RWPE1 (cell line): ENCODE measurements at regions not wholly inside any gene's neighbourhood (a gene's known extent, or its start where the extent isn't known, plus 50 kb on each side); places are given as distances from the start of the nearest gene placed in this dataset.

ENCODE experiments used
- CTCF ChIA-PET: fragments of 350-600 bp; sonication (Branson Sonifier 250); formaldehyde crosslinking; extraction: SDS; loops from one replicate; lab custom pipeline; 2021; lab: Yijun Ruan, JAX
- POLR2A ChIA-PET: fragments of 400-600 bp; formaldehyde crosslinking; extraction: SDS; loops from one replicate; lab custom pipeline; 2020; ENCODE audit warnings: antibody characterized with exemption; ENCODE audit not compliant: low non-redundant PET; lab: Yijun Ruan, JAX
- DNase-seq: peaks from one replicate; pipeline ENCODE4 v3.0.0; 2012; ENCODE audit warnings: low spot score
- H3K27ac ChIP-seq: fragments of 450-650 bp; 2 replicates; pipeline ENCODE4 v1.5.1; 2017
- TF ChIP-seq, protein P1 (sequence below): fragments of 450-650 bp; conservative IDR thresholded peaks from 2 replicates; pipeline ENCODE4 v1.5.1; 2017; ENCODE audit warnings: low read depth, mild to moderate bottlenecking

DNA sequence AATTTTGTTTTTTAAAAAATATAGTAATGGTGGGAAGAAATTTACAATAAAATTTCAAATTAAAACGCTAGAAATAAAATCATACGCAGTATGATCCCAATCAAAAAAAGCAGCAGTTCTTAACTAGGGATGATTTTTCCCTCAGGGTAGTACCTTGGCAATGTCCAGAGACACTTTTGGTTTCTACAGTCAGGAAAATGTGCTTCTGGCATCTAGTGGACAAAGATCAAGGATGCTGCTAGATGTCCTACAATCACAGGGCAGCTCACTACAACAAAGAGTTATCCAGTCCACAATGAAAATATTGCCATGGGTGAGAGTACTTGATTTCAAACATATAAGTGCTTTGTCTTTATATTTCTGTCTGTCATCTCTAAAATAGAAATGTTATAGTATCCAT lies 400.2 kb upstream of the SGCD start:
- H3K27ac ChIP-seq, result no peak overlapping the region
- TF ChIP-seq, protein P1, sequence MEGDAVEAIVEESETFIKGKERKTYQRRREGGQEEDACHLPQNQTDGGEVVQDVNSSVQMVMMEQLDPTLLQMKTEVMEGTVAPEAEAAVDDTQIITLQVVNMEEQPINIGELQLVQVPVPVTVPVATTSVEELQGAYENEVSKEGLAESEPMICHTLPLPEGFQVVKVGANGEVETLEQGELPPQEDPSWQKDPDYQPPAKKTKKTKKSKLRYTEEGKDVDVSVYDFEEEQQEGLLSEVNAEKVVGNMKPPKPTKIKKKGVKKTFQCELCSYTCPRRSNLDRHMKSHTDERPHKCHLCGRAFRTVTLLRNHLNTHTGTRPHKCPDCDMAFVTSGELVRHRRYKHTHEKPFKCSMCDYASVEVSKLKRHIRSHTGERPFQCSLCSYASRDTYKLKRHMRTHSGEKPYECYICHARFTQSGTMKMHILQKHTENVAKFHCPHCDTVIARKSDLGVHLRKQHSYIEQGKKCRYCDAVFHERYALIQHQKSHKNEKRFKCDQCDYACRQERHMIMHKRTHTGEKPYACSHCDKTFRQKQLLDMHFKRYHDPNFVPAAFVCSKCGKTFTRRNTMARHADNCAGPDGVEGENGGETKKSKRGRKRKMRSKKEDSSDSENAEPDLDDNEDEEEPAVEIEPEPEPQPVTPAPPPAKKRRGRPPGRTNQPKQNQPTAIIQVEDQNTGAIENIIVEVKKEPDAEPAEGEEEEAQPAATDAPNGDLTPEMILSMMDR, result no peak
- ChIA-PET POLR2A (no interaction called here), CTCF (no interaction called here)
- DNase-seq, result no peak

- TF ChIP-seq, protein P1, result no peak
- ChIA-PET POLR2A (no interaction called here), CTCF (no interaction called here)
- no peak overlapping the region for H3K27ac ChIP-seq
- DNase-seq, result no peak
Observed at GRCh38 chr5:155929112-155929511, 397.9 kb upstream of the SGCD start.

- ChIA-PET CTCF (no interaction called here), POLR2A (no interaction called here)
- TF ChIP-seq, protein P1, result no peak
- H3K27ac ChIP-seq, result no peak overlapping the region
- DNase-seq, result no peak
Observed at GRCh38 chr5:155934964-155935363, 392.0 kb upstream of the SGCD start.

GRCh38 chr5:155935723-155936122 lies 391.2 kb upstream of the SGCD start:
- no peak overlapping the region for H3K27ac ChIP-seq
- CTCF ChIA-PET, result no interaction called here
- no peak for DNase-seq
- POLR2A ChIA-PET, result no interaction called here
- TF ChIP-seq, protein P1, result no peak

GRCh38 chr5:155936520-155937406 lies 390.2 kb upstream of the SGCD start:
- DNase-seq, result no peak
- ChIA-PET CTCF (no interaction called here), POLR2A (no interaction called here)
- TF ChIP-seq, protein P1, result no peak
- no peak overlapping the region for H3K27ac ChIP-seq

DNA sequence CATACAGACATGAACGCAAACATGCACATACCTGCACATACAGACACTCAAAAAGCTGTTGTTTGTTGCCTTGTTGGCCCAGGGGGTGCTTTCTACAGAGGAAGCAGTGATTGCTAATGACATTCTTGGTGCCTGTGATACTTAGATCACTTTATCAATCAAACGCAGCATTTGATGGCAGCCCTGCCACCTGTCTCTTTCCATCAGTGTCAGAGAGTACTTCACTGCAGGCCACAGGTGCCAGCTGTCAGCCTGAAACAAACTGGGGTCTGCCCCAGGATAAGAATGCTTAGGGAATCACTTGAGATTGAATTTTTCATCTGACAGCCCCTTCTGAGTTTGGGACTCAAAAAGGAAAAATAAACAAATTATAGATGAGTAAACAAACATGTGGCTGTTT lies 388.9 kb upstream of the SGCD start:
- TF ChIP-seq, protein P1, result no peak
- CTCF ChIA-PET, result no interaction called here
- POLR2A ChIA-PET, result no interaction called here

More for the DNA sequence above, 388.9 kb upstream of the SGCD start:
- no peak overlapping the region for H3K27ac ChIP-seq
- no peak for DNase-seq
